ENCODE measurements at regions not wholly inside any gene's neighbourhood (a gene's known extent, or its start where the extent isn't known, plus 50 kb on each side); places are given as distances from the start of the nearest gene placed in this dataset.
"Not testable (repeated sequence)": the region's sequence is repeated elsewhere in the genome, so short reads cannot be mapped to it uniquely, and the experiment has no call there.

GRCh38 chr20:29452186-29452585, 1805.3 kb upstream of the DEFB115 start:
- no peak for DNase-seq (ENCODE audit: low read depth in 1 of 2, low spot score in 1 of 2)
- TF ChIP-seq REST (IDR thresholded peaks at IDR 0.05; ENCODE audit: insufficient replicate concordance, low read depth) (no peak), GABPA (IDR thresholded peaks at IDR 0.05; ENCODE audit: low read depth) (no peak), SPI1 (IDR thresholded peaks at IDR 0.05; ENCODE audit: borderline replicate concordance, low read depth) (no peak), POLR2AphosphoS5 (IDR thresholded peaks at IDR 0.05; ENCODE audit: low read depth) (no peak)
- TF ChIP-seq, protein P1, sequence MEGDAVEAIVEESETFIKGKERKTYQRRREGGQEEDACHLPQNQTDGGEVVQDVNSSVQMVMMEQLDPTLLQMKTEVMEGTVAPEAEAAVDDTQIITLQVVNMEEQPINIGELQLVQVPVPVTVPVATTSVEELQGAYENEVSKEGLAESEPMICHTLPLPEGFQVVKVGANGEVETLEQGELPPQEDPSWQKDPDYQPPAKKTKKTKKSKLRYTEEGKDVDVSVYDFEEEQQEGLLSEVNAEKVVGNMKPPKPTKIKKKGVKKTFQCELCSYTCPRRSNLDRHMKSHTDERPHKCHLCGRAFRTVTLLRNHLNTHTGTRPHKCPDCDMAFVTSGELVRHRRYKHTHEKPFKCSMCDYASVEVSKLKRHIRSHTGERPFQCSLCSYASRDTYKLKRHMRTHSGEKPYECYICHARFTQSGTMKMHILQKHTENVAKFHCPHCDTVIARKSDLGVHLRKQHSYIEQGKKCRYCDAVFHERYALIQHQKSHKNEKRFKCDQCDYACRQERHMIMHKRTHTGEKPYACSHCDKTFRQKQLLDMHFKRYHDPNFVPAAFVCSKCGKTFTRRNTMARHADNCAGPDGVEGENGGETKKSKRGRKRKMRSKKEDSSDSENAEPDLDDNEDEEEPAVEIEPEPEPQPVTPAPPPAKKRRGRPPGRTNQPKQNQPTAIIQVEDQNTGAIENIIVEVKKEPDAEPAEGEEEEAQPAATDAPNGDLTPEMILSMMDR (IDR thresholded peaks at IDR 0.05; ENCODE audit: insufficient read depth, low read length): no peak
- no peaks in the 10 kb centered on the region for H3K27me3 ChIP-seq (ENCODE audit: insufficient read depth, poor library complexity, severe bottlenecking)
- no peak overlapping the region for H3K4me3 ChIP-seq (replicated peaks; ENCODE audit: insufficient read depth, low read length)
- no peak overlapping the region for H3K27ac ChIP-seq (replicated peaks)

DNA sequence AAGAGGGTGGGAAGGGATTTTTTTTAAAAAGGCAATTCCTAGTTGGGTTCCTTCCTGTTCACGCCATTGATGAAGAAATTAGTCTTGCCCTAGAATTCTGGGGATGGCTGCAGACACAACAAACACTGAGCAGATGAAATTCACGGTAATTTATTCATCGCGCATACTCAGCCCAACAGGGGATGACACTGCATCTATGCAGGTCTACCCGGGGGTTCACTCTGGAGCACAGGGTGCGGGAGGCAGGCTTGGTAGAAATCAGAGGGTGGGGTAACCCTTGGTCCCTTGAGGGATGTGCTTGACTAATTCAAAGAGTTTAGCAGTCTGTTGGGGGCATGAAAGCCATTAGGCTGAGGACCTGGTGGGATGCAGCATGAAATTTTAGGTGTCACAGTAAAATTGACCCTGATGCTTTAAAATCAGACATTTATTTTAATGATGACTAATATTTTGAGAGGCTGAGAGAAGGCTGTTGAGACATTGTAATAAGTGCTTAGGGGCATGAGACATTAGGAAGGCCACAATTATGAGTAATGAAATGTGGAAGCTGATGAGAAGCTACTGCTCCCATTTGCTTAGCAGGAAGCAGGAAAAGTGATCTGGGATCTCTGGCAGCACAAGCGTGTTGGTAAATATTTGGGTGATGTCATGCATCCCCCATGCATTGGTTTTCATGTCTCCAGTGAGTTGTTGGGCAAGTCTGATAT, 1800.3 kb upstream of the DEFB115 start:
- not testable (repeated sequence) for H3K27me3 ChIP-seq (ENCODE audit: insufficient read depth, poor library complexity, severe bottlenecking); DNase-seq (ENCODE audit: low read depth in 1 of 2, low spot score in 1 of 2); H3K4me3 ChIP-seq (replicated peaks; ENCODE audit: insufficient read depth, low read length); H3K27ac ChIP-seq (replicated peaks)

- Histone ChIP-seq H3K27me3 (ENCODE audit: insufficient read depth, poor library complexity, severe bottlenecking) (no peaks in the 10 kb centered on the region), H3K27ac (replicated peaks) (no peak overlapping the region), H3K4me3 (replicated peaks; ENCODE audit: insufficient read depth, low read length) (no peak overlapping the region)
- no peak for DNase-seq (ENCODE audit: low read depth in 1 of 2, low spot score in 1 of 2)
- TF ChIP-seq SPI1 (IDR thresholded peaks at IDR 0.05; ENCODE audit: borderline replicate concordance, low read depth) (no peak), REST (IDR thresholded peaks at IDR 0.05; ENCODE audit: insufficient replicate concordance, low read depth) (no peak), GABPA (IDR thresholded peaks at IDR 0.05; ENCODE audit: low read depth) (no peak), POLR2AphosphoS5 (IDR thresholded peaks at IDR 0.05; ENCODE audit: low read depth) (no peak)
- TF ChIP-seq, protein P1 (IDR thresholded peaks at IDR 0.05; ENCODE audit: insufficient read depth, low read length): no peak
Measured at GRCh38 chr20:29472606-29473005, 1784.9 kb upstream of the DEFB115 start.

DNA sequence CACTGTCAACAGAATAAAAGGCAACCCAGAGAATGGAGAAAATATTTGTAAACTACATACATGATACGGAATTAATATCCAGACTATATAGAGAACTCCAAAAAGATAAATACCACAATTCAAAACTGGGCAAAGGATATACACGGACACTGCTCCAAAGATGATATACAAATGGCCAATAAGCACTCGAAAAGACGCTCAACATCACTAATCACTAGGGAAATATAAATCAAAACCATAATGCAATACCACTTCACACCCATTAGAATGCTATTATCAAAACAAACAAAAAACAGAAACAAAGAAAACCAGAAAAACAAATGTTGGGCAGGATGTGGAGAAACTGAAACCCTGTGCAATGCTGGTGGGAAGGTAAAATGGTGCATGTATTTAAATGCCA, 1764.6 kb upstream of the DEFB115 start:
- not testable (repeated sequence) for DNase-seq (ENCODE audit: low read depth in 1 of 2, low spot score in 1 of 2); H3K4me3 ChIP-seq (replicated peaks; ENCODE audit: insufficient read depth, low read length); H3K27ac ChIP-seq (replicated peaks); H3K27me3 ChIP-seq (ENCODE audit: insufficient read depth, poor library complexity, severe bottlenecking)

GRCh38 chr20:29496767-29497166, 1760.7 kb upstream of the DEFB115 start:
- H3K27ac ChIP-seq (replicated peaks); H3K4me3 ChIP-seq (replicated peaks; ENCODE audit: insufficient read depth, low read length); H3K27me3 ChIP-seq (ENCODE audit: insufficient read depth, poor library complexity, severe bottlenecking); DNase-seq (ENCODE audit: low read depth in 1 of 2, low spot score in 1 of 2): not testable (repeated sequence)

Data from HL-60 (cell line).